A549 (cell line): ENCODE measurements at regions not wholly inside any gene's neighbourhood (a gene's known extent, or its start where the extent isn't known, plus 50 kb on each side); places are given as distances from the start of the nearest gene placed in this dataset.

ENCODE experiments used
- JUNB ChIP-seq: fragments of >200 bp; sonication (Bioruptor Twin); formaldehyde crosslinking; IDR thresholded peaks from 2 replicates; pipeline ENCODE4 v1.6.1; 2016
- NR3C1 ChIP-seq: fragments of >200 bp; sonication (Bioruptor Twin); formaldehyde crosslinking; IDR thresholded peaks from 3 replicates; pipeline ENCODE4 v1.6.1; 2017

- no peak for TF ChIP-seq NR3C1
- no peak for TF ChIP-seq JUNB
These were observed 262.7 kb upstream of the KCNH8 start for GRCh38 chr3:18885612-18886011.
